ENCODE measurements at regions not wholly inside any gene's neighbourhood (a gene's known extent, or its start where the extent isn't known, plus 50 kb on each side); places are given as distances from the start of the nearest gene placed in this dataset.

DNA sequence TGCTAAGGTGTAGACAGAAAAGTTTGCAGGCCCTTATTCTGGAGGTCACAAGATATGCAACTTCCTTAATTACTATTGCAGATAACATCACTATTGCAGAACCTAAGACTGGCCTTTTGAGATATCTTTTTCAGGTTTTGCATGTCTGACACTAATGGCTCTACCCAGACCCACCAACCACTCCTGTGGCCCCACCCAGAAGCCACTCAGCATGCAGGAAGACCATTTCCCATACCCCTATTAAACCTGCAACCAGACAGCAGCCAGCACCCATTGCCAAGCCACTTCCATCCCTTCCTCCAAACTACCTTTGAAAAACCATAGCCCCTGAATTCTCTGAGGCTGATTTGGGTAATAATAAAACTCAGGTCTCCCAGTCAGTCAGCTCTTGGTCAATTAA is 297.6 kb downstream of the SLITRK6 start:
- H3K36me3 ChIP-seq (ENCODE audit: control insufficient read depth in 4 of 4, insufficient read depth in 4 of 4, low read length in 4 of 4): no peaks in the 10 kb centered on the region
- no peak overlapping the region for H3K4me3 ChIP-seq
- H3K4me1 ChIP-seq (ENCODE audit: control insufficient read depth in 5 of 5, insufficient read depth in 5 of 5, low read length in 5 of 5): peaks cover 0 to 11% (median 0%) of the 10 kb centered on the region in 5 donors
- no peak overlapping the region for H3K9ac ChIP-seq (ENCODE audit: insufficient read depth in 1 of 2, low read length in 2 of 2)
- H3K9me3 ChIP-seq (ENCODE audit: control insufficient read depth in 4 of 4, insufficient read depth in 3 of 4, low read length in 3 of 4): no peaks in the 10 kb centered on the region
- TF ChIP-seq, protein P1, sequence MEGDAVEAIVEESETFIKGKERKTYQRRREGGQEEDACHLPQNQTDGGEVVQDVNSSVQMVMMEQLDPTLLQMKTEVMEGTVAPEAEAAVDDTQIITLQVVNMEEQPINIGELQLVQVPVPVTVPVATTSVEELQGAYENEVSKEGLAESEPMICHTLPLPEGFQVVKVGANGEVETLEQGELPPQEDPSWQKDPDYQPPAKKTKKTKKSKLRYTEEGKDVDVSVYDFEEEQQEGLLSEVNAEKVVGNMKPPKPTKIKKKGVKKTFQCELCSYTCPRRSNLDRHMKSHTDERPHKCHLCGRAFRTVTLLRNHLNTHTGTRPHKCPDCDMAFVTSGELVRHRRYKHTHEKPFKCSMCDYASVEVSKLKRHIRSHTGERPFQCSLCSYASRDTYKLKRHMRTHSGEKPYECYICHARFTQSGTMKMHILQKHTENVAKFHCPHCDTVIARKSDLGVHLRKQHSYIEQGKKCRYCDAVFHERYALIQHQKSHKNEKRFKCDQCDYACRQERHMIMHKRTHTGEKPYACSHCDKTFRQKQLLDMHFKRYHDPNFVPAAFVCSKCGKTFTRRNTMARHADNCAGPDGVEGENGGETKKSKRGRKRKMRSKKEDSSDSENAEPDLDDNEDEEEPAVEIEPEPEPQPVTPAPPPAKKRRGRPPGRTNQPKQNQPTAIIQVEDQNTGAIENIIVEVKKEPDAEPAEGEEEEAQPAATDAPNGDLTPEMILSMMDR (IDR thresholded peaks at IDR 0.05; ENCODE audit: control extremely low read depth, extremely low read depth): no peak
- H3K27me3 ChIP-seq (ENCODE audit: control insufficient read depth in 3 of 3, insufficient read depth in 3 of 3, low read length in 2 of 3): no peaks in the 10 kb centered on the region
- no peak for ATAC-seq (ENCODE audit: insufficient read depth, low FRiP score)
- DNase-seq: no peak
- no peak overlapping the region for H3K27ac ChIP-seq (ENCODE audit: low read depth in 1 of 2, low read length in 1 of 2)

DNA sequence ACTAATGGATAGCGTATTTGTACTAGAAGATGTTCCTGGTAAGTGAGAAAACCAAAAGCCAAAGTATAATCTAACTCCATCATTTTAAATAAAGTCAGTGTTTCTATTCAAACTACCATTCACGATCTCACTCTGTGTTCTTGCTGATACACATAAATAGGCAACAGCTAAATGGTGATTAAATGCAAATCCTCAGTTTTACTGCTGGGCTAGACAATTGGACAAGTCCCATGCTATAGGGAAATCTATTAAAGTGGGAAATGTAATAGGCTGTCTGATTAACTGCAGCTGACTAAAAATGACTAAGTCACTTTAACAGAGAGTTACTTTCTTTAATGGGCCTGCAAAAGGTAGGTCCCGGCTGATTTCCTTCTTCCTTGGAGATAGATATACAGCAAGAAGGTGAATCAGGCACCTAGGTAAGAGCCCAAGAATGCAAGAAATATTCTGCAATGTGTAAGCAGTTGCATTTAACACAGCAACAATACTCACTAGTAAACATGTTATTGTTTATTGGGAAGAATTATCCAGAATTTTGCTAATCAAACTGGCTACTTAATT is 298.4 kb downstream of the SLITRK6 start:
- Histone ChIP-seq H3K9ac (ENCODE audit: insufficient read depth in 1 of 2, low read length in 2 of 2) (no peak overlapping the region), H3K9me3 (ENCODE audit: control insufficient read depth in 4 of 4, insufficient read depth in 3 of 4, low read length in 3 of 4) (no peaks in the 10 kb centered on the region), H3K27ac (ENCODE audit: low read depth in 1 of 2, low read length in 1 of 2) (no peak overlapping the region), H3K36me3 (ENCODE audit: control insufficient read depth in 4 of 4, insufficient read depth in 4 of 4, low read length in 4 of 4) (no peaks in the 10 kb centered on the region), H3K4me3 (no peak overlapping the region), H3K27me3 (ENCODE audit: control insufficient read depth in 3 of 3, insufficient read depth in 3 of 3, low read length in 2 of 3) (no peaks in the 10 kb centered on the region), H3K4me1 (ENCODE audit: control insufficient read depth in 5 of 5, insufficient read depth in 5 of 5, low read length in 5 of 5) (peaks cover 0 to 11% (median 0%) of the 10 kb centered on the region in 5 donors)
- DNase-seq: no peak
- no peak for ATAC-seq (ENCODE audit: insufficient read depth, low FRiP score)
- 79 to 93% methylated on average over 3 of the region's 3 CpGs for WGBS, 2 donors
- TF ChIP-seq, protein P1 (IDR thresholded peaks at IDR 0.05; ENCODE audit: control extremely low read depth, extremely low read depth): no peak

DNA sequence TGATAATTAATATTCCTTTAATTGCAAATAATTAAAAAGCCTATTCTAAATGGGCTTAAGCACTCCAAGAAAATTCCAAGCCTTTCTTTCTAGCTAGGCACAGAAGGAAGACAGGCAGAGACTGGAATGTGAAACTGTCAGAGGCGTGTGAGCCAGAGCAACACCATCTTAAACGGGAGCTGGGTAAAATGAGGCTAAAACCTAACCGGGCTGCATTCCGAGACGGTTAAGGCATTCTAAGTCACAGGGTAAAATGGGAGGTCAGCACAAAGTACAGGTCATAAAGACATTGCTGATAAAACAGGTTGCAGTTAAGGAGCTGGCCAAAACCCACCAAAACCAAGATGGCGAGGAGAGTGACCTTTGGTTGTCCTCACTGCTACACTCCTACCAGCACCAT is 300.4 kb downstream of the SLITRK6 start:
- no peak for DNase-seq
- 92 to 95% methylated on average over 6 of the region's 6 CpGs for WGBS, 2 donors
- no peaks in the 10 kb centered on the region for H3K9me3 ChIP-seq (ENCODE audit: control insufficient read depth in 4 of 4, insufficient read depth in 3 of 4, low read length in 3 of 4)

More for the DNA sequence above, 300.4 kb downstream of the SLITRK6 start:
- peaks cover 0 to 11% (median 0%) of the 10 kb centered on the region in 5 donors for H3K4me1 ChIP-seq (ENCODE audit: control insufficient read depth in 5 of 5, insufficient read depth in 5 of 5, low read length in 5 of 5)
- H3K27me3 ChIP-seq (ENCODE audit: control insufficient read depth in 3 of 3, insufficient read depth in 3 of 3, low read length in 2 of 3): no peaks in the 10 kb centered on the region
- no peaks in the 10 kb centered on the region for H3K36me3 ChIP-seq (ENCODE audit: control insufficient read depth in 4 of 4, insufficient read depth in 4 of 4, low read length in 4 of 4)
- no peak for ATAC-seq (ENCODE audit: insufficient read depth, low FRiP score)
- H3K4me3 ChIP-seq: no peak overlapping the region
- H3K9ac ChIP-seq (ENCODE audit: insufficient read depth in 1 of 2, low read length in 2 of 2): no peak overlapping the region
- TF ChIP-seq, protein P1 (IDR thresholded peaks at IDR 0.05; ENCODE audit: control extremely low read depth, extremely low read depth): no peak
- no peak overlapping the region for H3K27ac ChIP-seq (ENCODE audit: low read depth in 1 of 2, low read length in 1 of 2)

Data from lung (tissue), 11 donors.